ENCODE measurements at regions not wholly inside any gene's neighbourhood (a gene's known extent, or its start where the extent isn't known, plus 50 kb on each side); places are given as distances from the start of the nearest gene placed in this dataset.
A peak's percentile ranks its signal among the peaks of the same experiment; 100 is the strongest.
"Not testable (repeated sequence)": the region's sequence is repeated elsewhere in the genome, so short reads cannot be mapped to it uniquely, and the experiment has no call there.

DNA sequence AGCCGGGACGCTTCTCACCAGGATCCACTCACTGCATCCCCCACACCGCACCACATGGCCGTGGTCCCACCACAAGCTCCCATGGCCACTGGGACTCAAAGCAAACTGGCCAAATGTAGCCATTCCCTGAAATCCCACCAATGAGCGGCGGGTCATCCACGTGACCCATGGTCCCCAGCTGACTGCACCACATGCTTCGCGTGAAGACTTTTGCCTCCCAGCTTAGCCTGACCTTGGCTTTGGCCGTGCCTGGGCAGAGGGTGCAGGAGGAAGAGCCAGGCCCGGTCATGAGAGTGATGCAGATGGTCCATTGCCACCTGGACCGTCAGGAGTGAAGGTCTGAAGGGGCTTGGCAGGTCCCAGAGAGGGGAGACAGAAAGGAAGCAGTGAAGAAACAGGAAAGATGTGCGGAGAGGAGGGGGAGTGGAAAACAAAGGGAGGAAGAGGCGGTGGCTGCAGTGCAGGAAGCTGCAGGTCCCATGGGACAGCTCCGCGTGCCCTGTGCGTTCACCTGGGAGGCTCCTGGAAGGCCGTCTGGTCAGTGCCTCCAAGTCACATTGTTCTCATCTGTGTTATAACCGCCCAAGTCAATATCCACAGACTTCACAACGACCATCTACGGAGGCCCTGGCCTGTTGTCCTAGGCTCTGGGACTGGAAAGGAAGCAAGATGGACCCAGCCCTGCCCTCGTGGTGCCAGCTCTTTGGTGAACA lies 167.8 kb upstream of the AJAP1 start:
- no peak for DNase-seq (ENCODE audit: low spot score)

DNA sequence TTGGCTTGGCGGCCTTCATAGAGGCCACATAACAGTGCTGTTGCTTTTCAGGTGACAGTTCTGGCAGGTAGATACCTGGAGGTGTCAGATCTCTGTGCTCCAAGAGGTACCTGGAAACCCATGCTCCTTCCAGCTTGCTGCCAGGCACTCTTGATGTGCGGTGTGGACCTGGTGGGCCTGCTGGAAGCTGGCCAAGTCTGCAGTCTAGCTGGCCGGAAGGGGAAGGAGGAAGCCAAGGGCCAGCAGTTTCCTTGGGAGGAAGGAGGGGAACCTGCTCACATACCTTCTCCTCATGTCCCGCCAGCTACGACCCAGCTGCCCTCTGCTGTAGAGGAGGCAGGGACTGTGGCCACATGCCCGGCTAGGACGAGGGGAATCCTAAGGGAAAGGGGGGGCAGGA lies 166.4 kb upstream of the AJAP1 start:
- DNase-seq (ENCODE audit: low spot score) = no peak

DNA sequence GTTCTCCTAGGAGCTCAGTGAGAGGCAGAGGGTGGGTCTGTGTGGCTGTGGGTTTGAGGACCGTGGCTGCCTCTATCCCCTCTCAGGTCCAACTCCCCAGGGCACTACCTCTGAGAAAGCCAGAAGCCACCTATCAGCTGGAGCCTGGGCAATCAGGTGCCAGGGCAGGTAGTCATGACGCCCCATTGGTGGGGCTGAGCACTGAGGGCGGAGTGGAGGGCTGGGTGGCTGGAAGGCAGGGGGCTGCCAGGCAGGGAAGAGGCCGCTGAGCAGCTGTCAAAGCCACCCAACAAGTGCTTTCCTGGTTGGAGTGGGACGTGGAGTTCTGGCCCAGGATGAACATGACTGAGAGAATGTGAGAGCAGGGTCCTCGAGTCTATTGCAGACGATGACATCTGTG lies 164.9 kb upstream of the AJAP1 start:
- DNase-seq (ENCODE audit: low spot score) = no peak

DNA sequence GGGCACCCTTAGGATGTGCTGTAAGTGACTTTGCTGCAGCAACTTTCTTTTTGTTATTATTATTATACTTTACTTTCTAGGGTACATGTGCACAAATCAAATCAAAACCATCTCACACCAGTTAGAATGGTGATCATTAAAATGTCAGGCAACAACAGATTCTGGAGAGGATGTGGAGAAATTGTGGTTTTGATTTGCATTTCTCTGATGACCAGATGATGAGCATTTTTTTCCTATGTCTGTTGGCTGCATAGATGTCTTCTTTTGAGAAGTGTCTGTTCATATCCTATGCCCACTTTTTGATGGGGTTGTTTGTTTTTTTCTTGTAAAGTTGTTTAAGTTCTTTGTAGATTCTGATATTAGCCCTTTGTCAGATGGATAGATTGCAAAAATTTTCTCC lies 164.4 kb upstream of the AJAP1 start:
- DNase-seq (ENCODE audit: low spot score) = not testable (repeated sequence)

DNA sequence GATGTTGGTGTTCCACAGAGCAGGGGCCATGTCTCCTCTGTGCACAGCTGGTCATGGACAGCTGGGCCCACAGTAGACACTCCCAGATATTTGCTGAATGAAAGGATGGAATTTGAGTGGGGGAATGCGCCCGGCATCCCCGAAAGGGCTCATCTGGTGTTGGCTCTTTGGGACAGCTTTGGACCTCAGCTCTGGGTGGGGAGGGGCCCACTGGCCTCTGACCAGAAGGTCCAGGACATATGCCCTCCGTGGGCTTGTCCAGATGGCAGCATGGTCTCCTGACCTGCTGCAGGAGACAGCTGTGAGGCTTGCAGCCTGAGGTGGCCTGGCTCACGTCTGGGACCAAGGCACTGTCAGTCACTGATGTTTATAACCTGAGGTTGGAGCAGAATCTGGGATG lies 160.4 kb upstream of the AJAP1 start:
- no peak for DNase-seq (ENCODE audit: low spot score)

DNA sequence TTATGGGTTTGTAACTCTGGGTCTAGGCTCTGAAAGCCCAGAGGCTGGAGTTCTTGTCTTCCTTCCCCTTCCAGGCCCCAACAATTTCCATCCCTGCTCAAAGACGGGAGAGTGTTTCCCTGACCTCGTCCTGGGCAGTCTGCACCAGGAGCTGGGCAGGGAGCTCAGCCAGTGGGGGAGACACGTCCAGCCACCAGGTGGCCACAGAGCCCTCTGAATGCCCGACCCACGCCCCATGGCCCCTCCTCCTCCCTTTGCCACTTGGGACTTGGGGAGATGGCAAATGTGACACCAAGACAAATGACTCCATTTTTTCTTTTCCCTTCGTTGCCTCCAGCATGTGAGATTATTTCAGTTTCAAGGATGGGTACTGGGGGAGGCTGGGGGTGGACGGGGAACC lies 159.9 kb upstream of the AJAP1 start:
- peak; percentile 1 for DNase-seq (ENCODE audit: low spot score)

DNA sequence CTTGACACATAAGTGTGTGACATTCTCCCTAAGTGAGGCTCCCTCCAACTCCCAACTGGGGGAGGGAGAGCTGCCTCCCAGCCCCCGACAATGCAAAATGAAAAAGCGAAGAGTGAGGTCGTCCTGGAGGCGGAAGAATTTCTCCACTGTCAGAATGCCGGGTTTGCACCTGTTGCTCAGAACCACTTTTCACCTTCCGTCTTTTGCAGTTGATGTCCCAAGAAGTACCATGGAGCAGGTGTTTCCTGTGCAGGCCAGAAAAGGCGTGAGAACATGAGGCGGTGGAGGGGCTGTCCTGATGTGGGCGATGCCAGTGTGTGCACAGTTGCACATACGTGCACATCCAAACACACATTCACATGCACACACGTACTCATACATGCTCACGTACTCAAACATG lies 158.6 kb upstream of the AJAP1 start:
- DNase-seq (ENCODE audit: low spot score) = no peak

DNA sequence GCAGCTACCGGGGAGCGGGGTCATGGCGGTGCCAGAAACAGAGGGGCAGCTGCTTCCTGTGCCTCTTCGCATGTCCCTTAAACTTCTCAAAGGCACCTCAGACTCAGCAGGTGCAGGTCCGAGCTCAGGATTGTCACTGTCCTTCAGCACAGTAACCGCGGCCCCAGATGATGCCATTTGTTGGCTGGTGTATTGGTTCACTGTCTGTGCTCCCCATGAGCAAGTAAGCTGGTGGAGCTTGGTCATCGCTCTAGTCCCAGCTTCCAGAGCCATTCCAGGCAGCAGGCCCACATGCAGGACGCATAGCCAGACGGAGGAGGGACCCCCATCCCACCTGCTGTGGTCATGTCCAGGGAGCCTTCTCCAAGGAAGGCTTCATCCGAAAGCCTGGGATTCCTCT lies 154.0 kb upstream of the AJAP1 start:
- no peak for DNase-seq (ENCODE audit: low spot score)

DNA sequence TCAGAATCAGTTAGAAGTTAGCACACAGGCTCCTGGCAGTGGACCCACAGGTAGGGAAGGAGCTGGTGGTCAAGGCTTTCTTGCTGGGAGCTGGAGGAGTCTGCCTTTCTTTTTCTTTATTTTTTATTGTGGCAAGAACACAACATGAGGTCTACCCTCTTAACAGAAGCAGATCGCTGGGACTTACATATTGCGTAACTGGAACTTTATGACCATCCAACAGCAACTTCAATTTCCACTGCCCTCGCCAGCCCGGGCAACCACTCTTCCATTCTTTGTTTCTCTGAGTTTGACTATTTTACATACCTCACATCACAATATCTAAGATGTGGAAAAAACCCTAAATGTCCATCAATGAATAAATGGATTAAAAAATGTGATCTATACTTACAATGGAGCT lies 147.8 kb upstream of the AJAP1 start:
- no peak for DNase-seq (ENCODE audit: low spot score)

DNA sequence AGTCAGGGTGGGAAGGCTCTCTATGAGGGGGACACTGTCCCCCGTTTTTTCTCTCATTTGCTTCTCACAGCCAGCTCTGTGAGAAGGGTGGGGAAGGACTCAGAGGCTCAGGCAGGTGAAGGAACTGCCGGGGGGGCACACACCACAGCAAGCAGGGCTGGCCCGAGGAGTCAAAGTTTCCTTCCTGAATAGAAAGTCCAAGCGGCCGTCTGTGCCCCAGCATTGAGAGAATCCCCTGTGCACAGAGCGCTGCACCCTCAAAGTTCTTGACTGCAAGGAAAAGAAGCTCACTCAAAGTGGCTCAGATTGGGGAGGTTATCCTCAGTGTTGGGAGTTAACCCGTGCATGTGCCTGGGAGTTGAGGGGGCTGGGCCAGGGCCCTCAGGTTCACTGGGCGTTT lies 145.2 kb upstream of the AJAP1 start:
- no peak for DNase-seq (ENCODE audit: low spot score)

DNA sequence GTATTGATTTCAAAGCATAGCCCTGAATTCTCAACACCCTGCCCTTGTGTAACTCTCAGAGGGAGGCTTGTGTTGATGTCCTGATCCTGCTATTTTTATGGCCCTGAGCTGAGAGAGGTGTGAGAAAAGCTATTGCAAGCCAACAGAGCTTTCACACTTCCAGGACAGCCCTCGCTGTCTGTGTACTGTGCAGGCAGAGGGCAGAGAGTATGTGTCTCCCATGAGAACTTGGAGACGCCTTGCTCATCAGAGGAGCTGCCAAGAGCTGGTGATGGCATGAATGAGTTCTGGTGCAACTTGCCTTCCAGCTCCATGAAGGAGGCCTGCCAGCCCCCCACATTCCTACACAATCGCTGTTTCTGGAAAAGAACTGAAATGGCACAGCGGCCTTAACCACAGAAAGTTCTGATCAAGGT lies 144.1 kb upstream of the AJAP1 start:
- DNase-seq (ENCODE audit: low spot score) = no peak

DNA sequence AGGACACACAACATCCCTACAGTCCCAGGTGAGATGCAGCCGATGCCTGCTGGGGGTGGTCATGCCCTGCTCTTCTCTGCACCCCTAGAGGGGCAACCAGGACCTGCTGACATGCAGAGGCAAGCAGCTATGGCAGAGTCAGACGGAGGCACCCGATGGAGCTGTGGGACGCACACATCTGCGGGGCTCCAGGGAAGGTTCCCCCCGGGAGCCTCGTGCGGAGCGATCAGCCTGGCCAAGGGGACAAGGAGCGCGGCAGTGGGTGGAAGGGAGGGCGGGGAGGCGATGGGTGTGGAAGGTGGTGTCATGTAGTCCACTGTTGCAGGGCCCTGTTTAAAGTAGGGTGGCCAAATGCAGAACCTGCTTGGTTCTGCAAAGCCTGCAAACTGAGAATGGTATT lies 143.0 kb upstream of the AJAP1 start:
- no peak for DNase-seq (ENCODE audit: low spot score)

DNA sequence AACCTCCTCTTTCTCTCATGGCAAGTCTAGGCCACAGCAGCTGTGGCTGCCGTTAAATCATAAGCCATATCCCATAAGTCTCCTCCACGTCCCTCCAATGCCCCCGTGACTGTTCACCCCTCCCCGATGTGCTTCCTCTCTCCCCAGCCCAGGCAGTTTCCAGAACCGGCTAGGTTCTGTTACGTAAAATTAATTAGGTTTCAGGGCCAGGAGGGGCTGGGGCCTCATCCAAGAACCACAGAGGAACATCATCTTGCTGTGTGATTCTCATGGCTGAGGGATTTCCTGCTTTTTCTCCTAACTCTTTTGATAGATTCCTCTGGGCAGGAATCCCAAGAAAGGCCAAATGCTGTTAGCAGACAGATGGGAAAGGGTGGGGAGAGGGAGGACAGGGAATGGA lies 141.8 kb upstream of the AJAP1 start:
- no peak for DNase-seq (ENCODE audit: low spot score)

DNA sequence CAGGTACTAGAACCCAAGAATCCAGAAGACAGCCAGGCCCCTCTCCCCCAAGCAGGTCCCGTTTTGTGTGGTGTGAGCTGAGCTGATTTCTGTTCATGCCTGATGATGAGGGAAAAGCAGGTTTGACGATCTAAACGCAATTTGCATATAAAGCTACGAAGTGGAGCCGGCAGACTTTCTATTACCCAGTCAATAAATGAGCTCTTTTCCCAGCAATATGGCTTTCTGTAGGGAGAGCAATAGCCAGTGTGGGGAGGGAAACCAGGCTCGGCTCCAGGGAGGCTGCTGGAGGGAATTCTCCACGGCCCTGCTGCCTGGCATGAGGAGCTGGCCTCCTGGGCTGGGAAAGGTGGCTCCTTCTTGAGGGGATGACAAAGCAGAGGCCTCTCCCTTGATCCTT lies 140.7 kb upstream of the AJAP1 start:
- no peak for DNase-seq (ENCODE audit: low spot score)

DNA sequence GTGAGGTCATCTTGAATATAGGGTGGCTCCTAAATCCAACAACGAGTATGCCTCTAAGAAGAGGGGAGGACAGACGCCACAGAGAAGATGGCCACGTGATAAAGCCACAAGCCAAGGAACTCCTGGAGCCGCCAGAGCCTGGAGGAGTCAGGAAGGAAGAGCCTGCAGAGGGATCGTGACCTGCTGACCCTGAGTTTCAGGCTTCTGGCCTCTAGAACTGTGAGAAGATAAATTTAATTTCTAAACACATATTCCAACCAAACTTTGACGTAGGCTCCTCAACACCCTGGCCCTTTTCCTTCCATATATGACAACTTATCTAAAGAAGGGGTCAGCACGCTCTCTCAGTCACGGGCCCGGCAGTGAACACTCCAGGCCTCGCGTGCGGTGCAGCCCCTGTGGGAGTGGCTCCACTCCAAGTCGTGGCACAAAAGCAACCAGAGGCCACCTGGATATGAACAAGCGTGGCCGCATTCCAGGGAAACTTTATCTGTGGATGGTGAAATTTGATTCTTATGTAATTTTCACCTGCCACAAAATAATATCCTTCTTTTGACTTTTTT lies 138.6 kb upstream of the AJAP1 start:
- no peak for DNase-seq (ENCODE audit: low spot score)

DNA sequence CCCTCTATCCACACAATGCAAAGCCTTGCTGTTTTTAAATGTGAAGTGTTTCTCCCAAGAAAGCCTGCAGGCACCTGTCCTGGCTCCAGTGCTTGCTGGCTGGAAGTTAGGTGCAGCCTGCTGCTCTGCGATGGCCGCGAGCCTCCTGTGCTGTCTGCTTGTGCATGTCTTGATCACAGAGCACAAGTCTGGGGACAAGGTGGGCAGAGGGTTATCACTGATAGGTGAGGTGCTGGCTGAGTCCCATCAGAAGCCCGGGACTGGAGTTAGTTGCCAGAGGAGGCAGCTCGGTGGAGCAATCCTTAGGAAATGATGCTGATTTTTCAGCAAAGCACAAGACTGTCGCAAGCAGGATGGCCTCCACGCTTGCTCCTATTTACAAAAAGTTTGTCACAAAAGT lies 137.8 kb upstream of the AJAP1 start:
- DNase-seq (ENCODE audit: low spot score) = no peak

DNA sequence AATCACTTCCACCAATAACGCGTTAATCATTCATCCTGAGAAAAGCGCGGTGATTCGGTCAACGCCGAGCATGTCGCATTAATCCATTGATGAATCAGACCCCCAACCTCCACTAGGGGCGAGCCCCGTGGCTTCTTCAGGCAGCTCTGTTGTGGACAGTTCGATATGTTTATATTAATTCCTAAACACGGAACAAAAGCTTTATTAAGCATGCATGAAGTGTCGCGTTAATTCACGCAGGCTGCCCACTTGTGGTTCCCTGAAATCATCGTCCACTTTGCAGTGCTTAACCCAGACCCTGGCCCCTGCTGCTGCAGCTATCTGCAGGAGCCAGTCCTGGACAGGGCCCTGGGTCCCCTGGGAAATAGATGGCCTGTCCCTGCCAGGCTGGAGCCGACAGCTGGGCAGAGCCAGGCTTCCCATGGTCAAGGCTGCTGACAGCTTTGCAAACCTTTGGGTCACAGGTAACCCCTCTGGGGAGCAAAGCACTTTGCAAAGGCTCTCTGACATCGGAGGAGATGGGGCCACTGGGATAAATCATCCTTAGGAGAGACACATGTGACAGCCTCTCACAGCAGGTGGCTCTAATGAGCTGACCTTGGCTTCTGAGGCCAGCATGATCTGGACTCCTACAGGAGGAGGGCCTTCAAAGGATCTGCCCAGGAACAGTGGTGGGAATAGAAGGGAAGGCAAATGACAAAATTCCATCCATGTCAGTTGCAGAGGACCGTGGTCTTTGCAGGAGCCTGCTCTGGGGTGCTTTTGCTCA lies 137.0 kb upstream of the AJAP1 start:
- no peak for DNase-seq (ENCODE audit: low spot score)

DNA sequence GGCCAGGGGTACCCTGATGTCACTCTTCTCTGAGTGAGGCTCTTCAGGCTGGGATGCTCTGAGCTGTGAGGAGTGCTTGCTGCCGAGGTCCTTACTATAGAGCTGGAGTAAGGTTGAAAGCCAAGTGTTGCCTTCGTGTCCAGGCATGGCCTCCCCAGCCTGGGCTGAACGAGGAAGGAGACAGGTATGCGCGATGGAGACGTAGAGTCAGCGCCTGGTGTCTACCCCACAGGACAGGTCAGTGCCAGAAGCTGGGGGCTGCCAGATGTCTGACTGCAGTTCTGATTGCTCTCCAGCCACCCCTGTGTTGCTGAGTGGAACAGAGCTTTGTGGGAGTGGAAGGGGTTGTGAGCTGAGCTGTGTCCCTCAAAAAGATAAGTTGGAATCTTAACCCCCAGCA lies 135.8 kb upstream of the AJAP1 start:
- no peak for DNase-seq (ENCODE audit: low spot score)

DNA sequence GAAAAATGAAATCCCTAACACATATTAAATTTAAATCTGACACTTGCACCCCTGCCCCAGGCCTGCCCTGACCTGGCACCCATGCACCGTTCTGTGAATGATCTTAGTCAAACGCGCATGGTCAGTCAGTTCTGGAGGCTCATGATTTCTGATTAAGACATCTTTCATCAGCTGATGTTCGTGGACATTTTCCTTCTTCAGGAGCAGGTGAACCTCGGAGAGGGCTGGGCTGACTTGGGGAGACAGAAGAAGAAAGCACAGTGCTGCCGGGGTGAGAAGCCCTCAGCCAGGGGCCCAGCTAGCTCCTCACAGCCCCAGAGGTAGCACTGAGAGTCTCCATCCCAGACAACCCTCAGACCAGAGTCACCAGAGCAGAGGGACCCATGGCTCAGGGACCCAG lies 134.5 kb upstream of the AJAP1 start:
- no peak for DNase-seq (ENCODE audit: low spot score)

DNA sequence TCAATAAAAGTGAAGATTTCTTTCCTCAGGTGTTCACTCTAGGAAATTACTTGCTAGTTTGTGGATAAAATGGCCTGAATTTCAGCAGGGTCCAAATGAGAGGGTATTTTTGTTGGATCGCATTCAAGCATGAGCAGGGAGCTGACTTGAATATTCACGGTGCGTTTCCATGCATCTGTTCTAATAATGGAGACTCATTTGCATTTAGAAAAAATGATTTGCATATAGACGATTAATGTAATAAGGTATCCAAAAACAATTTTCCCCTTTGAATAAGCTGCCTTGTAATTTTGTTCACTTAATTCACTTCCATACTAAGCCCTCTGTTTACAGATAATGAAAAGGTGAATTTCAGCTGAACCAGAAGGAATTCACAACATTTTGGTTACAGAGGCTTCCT lies 130.9 kb upstream of the AJAP1 start:
- no peak for DNase-seq (ENCODE audit: low spot score)

DNA sequence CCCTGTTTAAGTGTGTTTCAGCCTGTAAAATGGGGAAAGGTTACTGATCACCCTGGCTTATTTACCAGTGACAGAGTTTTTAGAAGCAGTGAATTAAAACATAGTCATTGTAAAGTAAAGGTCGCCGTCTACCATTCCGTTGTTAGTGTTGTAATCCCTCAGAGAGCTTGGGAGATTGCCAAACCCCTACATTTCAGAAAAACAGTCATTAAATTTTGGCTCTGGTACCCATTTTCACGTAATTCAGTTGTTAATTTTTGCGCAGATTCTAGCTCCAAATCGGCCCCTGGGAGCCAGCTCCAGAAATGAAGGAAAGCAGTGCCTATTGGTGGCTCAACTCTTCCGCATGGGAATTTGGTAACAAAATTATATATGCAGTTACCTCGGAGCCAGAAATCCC lies 127.7 kb upstream of the AJAP1 start:
- no peak for DNase-seq (ENCODE audit: low spot score)

DNA sequence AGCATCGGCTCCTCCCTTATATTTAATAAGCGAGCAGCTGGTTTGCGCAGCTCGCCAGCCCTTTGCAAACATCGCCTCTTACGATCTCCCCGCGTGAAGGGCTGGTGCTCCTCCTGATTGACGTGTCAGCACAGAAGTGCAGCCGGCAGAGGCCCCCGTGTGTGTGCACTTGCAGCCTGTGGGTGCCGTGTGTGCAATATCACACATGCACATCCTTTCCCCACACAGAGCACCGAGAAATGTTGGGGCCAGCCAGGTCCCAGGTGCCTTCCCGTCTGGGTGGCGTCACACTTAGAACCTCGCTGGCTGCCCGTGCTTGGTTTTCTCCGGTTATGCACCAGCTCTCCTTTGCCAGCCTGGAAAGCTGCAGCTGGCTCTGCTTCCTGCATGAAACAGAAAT lies 126.6 kb upstream of the AJAP1 start:
- DNase-seq (ENCODE audit: low spot score) = peak; percentile 8

DNA sequence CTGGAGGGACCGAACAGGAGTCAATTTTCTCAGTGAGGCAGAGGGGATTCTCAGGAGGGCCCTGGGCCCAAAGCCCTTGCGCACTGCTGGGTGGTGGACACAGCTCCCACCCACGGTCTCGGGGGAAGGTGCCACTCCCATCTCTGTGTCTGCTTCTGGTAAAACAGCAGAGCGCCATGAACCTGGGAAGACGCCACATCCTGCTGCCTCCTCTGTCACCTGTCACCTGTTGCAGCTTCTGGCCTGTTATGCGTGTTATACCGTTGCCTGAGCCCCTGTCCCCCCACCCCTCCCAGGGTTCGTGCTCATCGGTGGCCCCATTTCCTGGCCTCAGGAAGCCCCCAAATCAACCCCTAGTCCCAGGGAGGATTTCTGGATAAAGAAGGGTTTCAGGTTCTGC lies 125.8 kb upstream of the AJAP1 start:
- DNase-seq (ENCODE audit: low spot score) = no peak

Data from kidney tubule cell (primary cell).